Suprapubic skin (tissue), 4 donors: ENCODE measurements at regions not wholly inside any gene's neighbourhood (a gene's known extent, or its start where the extent isn't known, plus 50 kb on each side); places are given as distances from the start of the nearest gene placed in this dataset.

ENCODE experiments used
- CTCF ChIP-seq, 2 donors: fragments of 200-600 bp in 1 of 2; fragments of 450-650 bp in 1 of 2; sonication (generic) in 1 of 2; IDR thresholded peaks; one replicate each; pipeline ENCODE4 v1.5.1; 2016 to 2019; ENCODE audit warnings: antibody characterized with exemption in 2 of 2, mild to moderate bottlenecking in 1 of 2, moderate library complexity in 1 of 2
- POLR2A ChIP-seq, 2 donors: fragments of 450-650 bp; IDR thresholded peaks; one replicate each; pipeline ENCODE4 v1.6.1; 2017; ENCODE audit warnings: antibody characterized with exemption in 2 of 2, mild to moderate bottlenecking in 2 of 2, moderate library complexity in 2 of 2
- POLR2AphosphoS5 ChIP-seq, 3 donors: sonication (generic); formaldehyde crosslinking; IDR thresholded peaks; one replicate each; pipeline ENCODE4 v1.6.1; 2017; ENCODE audit warnings: antibody characterized with exemption in 3 of 3

GRCh38 chr20:4601630-4602296 is 84.5 kb upstream of the PRNP start:
- TF ChIP-seq CTCF (IDR thresholded peaks at IDR 0.05) (no peak), POLR2A (IDR thresholded peaks at IDR 0.05) (no peak), POLR2AphosphoS5 (IDR thresholded peaks at IDR 0.05) (no peak)
